Prostate gland (tissue), 2 donors: ENCODE measurements at regions not wholly inside any gene's neighbourhood (a gene's known extent, or its start where the extent isn't known, plus 50 kb on each side); places are given as distances from the start of the nearest gene placed in this dataset.

Experiments
- POLR2A ChIP-seq: fragments of 450-650 bp; IDR thresholded peaks from one replicate; pipeline ENCODE4 v1.6.1; 2016; ENCODE audit warnings: antibody characterized with exemption, mild to moderate bottlenecking
- POLR2AphosphoS5 ChIP-seq: sonication (generic); formaldehyde crosslinking; IDR thresholded peaks from one replicate; pipeline ENCODE4 v1.6.1; 2017; ENCODE audit warnings: antibody characterized with exemption
- TF ChIP-seq, protein P1 (sequence below), 4 experiments: fragments of 200-600 bp in 2 of 4; fragments of 450-650 bp in 2 of 4; sonication (generic) in 2 of 4; IDR thresholded peaks; 1 replicate in 3 of 4; 2 replicates in 1 of 4; pipeline ENCODE4 v1.5.1; 2016 to 2019; ENCODE audit warnings: antibody characterized with exemption in 4 of 4, mild to moderate bottlenecking in 2 of 4, moderate library complexity in 2 of 4

DNA sequence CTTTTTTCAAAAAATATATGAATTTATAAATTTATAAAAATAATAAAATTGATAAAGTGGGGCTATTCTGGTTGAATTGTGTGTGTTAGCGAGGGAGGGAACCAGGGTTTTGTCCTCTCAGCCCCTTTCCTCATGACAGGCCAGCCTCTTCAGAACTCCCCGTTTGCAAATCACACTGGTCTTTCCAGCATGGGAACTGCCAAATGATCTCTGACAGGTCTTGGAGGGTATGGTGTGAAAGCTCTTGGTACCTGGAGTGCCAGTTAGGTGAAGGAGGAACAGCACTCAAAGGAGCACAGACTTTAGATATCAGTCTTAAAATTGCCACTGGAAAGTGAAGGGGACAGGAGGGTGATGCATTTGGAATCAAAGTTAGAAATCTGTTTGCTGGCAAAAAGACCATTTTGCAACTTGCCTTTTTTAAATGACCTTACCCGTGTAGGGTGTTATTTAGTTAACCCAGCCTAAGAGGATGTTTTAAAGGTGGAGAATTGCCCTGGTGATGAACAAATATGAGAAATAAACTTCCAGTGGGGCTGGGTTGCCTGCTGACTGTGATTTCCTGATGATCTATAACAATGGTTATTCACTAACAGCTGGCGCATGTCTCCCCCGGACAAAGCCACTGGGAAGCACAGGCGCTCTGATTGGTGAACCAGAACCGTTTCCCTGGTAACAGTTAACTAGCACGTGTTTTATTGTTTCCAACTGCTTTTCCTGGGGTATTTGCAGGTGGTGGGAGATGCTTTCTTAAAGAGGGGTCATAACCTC is 85.3 kb upstream of the EFEMP1 start:
- TF ChIP-seq, protein P1, sequence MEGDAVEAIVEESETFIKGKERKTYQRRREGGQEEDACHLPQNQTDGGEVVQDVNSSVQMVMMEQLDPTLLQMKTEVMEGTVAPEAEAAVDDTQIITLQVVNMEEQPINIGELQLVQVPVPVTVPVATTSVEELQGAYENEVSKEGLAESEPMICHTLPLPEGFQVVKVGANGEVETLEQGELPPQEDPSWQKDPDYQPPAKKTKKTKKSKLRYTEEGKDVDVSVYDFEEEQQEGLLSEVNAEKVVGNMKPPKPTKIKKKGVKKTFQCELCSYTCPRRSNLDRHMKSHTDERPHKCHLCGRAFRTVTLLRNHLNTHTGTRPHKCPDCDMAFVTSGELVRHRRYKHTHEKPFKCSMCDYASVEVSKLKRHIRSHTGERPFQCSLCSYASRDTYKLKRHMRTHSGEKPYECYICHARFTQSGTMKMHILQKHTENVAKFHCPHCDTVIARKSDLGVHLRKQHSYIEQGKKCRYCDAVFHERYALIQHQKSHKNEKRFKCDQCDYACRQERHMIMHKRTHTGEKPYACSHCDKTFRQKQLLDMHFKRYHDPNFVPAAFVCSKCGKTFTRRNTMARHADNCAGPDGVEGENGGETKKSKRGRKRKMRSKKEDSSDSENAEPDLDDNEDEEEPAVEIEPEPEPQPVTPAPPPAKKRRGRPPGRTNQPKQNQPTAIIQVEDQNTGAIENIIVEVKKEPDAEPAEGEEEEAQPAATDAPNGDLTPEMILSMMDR (IDR thresholded peaks at IDR 0.05), result no peak
- TF ChIP-seq POLR2A, result no peak
- TF ChIP-seq POLR2AphosphoS5, result no peak
